ENCODE measurements at regions not wholly inside any gene's neighbourhood (a gene's known extent, or its start where the extent isn't known, plus 50 kb on each side); places are given as distances from the start of the nearest gene placed in this dataset.

- DNase-seq (no peak), ATAC-seq (no peak)
- Histone ChIP-seq H3K27ac (no peak overlapping the region), H3K4me1 (no peaks in the 10 kb centered on the region), H3K36me3 (no peaks in the 10 kb centered on the region), H3K9me3 (no peaks in the 10 kb centered on the region), H3K27me3 (ENCODE audit: low read depth) (no peaks in the 10 kb centered on the region), H3K4me3 (no peak overlapping the region)
- intact Hi-C loops (cut with DNase I): no loop called here
- TF ChIP-seq CTCF (IDR thresholded peaks at IDR 0.05): no peak
Measured at GRCh38 chr13:85283408-85283807, 515.8 kb downstream of the SLITRK6 start.

- ATAC-seq (no peak), DNase-seq (no peak)
- Histone ChIP-seq H3K4me3 (no peak overlapping the region), H3K4me1 (no peaks in the 10 kb centered on the region), H3K27ac (no peak overlapping the region), H3K27me3 (ENCODE audit: low read depth) (no peaks in the 10 kb centered on the region), H3K9me3 (no peaks in the 10 kb centered on the region), H3K36me3 (no peaks in the 10 kb centered on the region)
- intact Hi-C loops (cut with DNase I): no loop called here
- no peak for TF ChIP-seq CTCF (IDR thresholded peaks at IDR 0.05)
Measured at GRCh38 chr13:85282876-85283275, 516.3 kb downstream of the SLITRK6 start.

GRCh38 chr13:85278851-85279250 lies 520.4 kb downstream of the SLITRK6 start:
- no peaks in the 10 kb centered on the region for H3K4me1 ChIP-seq
- ATAC-seq: no peak
- no peak for DNase-seq
- H3K9me3 ChIP-seq: no peaks in the 10 kb centered on the region
- intact Hi-C loops (cut with DNase I): no loop called here
- H3K27ac ChIP-seq: no peak overlapping the region
- no peaks in the 10 kb centered on the region for H3K27me3 ChIP-seq (ENCODE audit: low read depth)
- no peak overlapping the region for H3K4me3 ChIP-seq
- no peaks in the 10 kb centered on the region for H3K36me3 ChIP-seq
- TF ChIP-seq CTCF (IDR thresholded peaks at IDR 0.05): no peak

- no peak for ATAC-seq
- intact Hi-C loops (cut with DNase I): no loop called here
- H3K4me1 ChIP-seq: no peaks in the 10 kb centered on the region
- no peak for DNase-seq
- no peaks in the 10 kb centered on the region for H3K9me3 ChIP-seq
- no peaks in the 10 kb centered on the region for H3K27me3 ChIP-seq (ENCODE audit: low read depth)
- no peak for TF ChIP-seq CTCF (IDR thresholded peaks at IDR 0.05)
- H3K4me3 ChIP-seq: no peak overlapping the region
- no peak overlapping the region for H3K27ac ChIP-seq
- no peaks in the 10 kb centered on the region for H3K36me3 ChIP-seq
Measured at GRCh38 chr13:85277748-85278147, 521.5 kb downstream of the SLITRK6 start.

- H3K4me3 ChIP-seq: no peak overlapping the region
- ATAC-seq (no peak), DNase-seq (no peak)
- H3K27me3 ChIP-seq (ENCODE audit: low read depth): no peaks in the 10 kb centered on the region
- H3K27ac ChIP-seq: no peak overlapping the region
- TF ChIP-seq CTCF (IDR thresholded peaks at IDR 0.05): no peak
- H3K9me3 ChIP-seq: no peaks in the 10 kb centered on the region
- intact Hi-C loops (cut with DNase I): no loop called here
- H3K4me1 ChIP-seq: no peaks in the 10 kb centered on the region
- no peaks in the 10 kb centered on the region for H3K36me3 ChIP-seq
Measured at GRCh38 chr13:85266771-85267170, 532.4 kb downstream of the SLITRK6 start.

- Histone ChIP-seq H3K9me3 (no peaks in the 10 kb centered on the region), H3K27me3 (ENCODE audit: low read depth) (no peaks in the 10 kb centered on the region), H3K4me3 (no peak overlapping the region), H3K36me3 (no peaks in the 10 kb centered on the region), H3K27ac (no peak overlapping the region), H3K4me1 (no peaks in the 10 kb centered on the region)
- ATAC-seq (no peak), DNase-seq (no peak)
- intact Hi-C loops (cut with DNase I): no loop called here
- no peak for TF ChIP-seq CTCF (IDR thresholded peaks at IDR 0.05)
Measured at GRCh38 chr13:85266331-85266730, 532.9 kb downstream of the SLITRK6 start.
